Astrocyte (in vitro differentiated cells and primary cell): ENCODE measurements at regions not wholly inside any gene's neighbourhood (a gene's known extent, or its start where the extent isn't known, plus 50 kb on each side); places are given as distances from the start of the nearest gene placed in this dataset.

Experiments used
- DNase-seq: peaks from one replicate; pipeline ENCODE4 v3.0.0-alpha.2; 2010; ENCODE audit warnings: low read depth
- FAIRE-seq: peaks from 2 replicates; lab custom pipeline; 2011; peaks lifted over from hg19 to GRCh38; lab: Jason Lieb, UNC
- H2AFZ ChIP-seq: 2 replicates; pipeline ENCODE4 v1.6.0; 2012; ENCODE audit warnings: low read depth, low read length, inconsistent platforms
- H3K27ac ChIP-seq: 2 replicates; pipeline ENCODE4 v1.5.1; 2011; ENCODE audit warnings: low read depth, low read length, inconsistent platforms
- H3K27me3 ChIP-seq: 2 replicates; pipeline ENCODE4 v1.6.0; 2011; ENCODE audit warnings: low read length, inconsistent platforms; ENCODE audit not compliant: insufficient read depth
- H3K36me3 ChIP-seq: 2 replicates; pipeline ENCODE4 v1.5.1; 2011; ENCODE audit warnings: low read length, inconsistent platforms; ENCODE audit not compliant: insufficient read depth
- H3K4me1 ChIP-seq: 2 replicates; pipeline ENCODE4 v1.5.1; 2011; ENCODE audit warnings: low read length, inconsistent platforms; ENCODE audit not compliant: insufficient read depth
- H3K4me2 ChIP-seq: 2 replicates; pipeline ENCODE4 v1.6.0; 2012; ENCODE audit warnings: low read length, inconsistent platforms
- H3K4me3 ChIP-seq: 2 replicates; pipeline ENCODE4 v1.5.1; 2011; ENCODE audit warnings: low read depth, mild to moderate bottlenecking, low read length, inconsistent platforms; ENCODE audit not compliant: insufficient read depth
- H3K79me2 ChIP-seq: 2 replicates; pipeline ENCODE4 v1.6.0; 2012; ENCODE audit warnings: mild to moderate bottlenecking, low read length, inconsistent platforms; ENCODE audit not compliant: insufficient read depth
- H3K9ac ChIP-seq: 2 replicates; pipeline ENCODE4 v1.6.0; 2012; ENCODE audit warnings: mild to moderate bottlenecking, low read length, inconsistent platforms
- H3K9me3 ChIP-seq: 2 replicates; pipeline ENCODE4 v1.5.1; 2012; ENCODE audit warnings: low read depth, mild to moderate bottlenecking, low read length, inconsistent platforms; ENCODE audit not compliant: insufficient read depth
- H4K20me1 ChIP-seq: 2 replicates; pipeline ENCODE4 v1.6.0; 2012; ENCODE audit warnings: low read length, inconsistent platforms; ENCODE audit not compliant: insufficient read depth
- H3K27ac Mint-ChIP-seq: one replicate; pipeline ENCODE4 v1.8.0; 2021; ENCODE audit warnings: mild to moderate bottlenecking, mixed read lengths; ENCODE audit not compliant: unreplicated experiment
- H3K27me3 Mint-ChIP-seq: one replicate; pipeline ENCODE4 v1.8.0; 2021; ENCODE audit warnings: low read depth, mixed read lengths; ENCODE audit not compliant: unreplicated experiment
- H3K36me3 Mint-ChIP-seq: one replicate; pipeline ENCODE4 v1.8.0; 2021; ENCODE audit warnings: low read depth, mixed read lengths; ENCODE audit not compliant: unreplicated experiment
- H3K4me1 Mint-ChIP-seq: one replicate; pipeline ENCODE4 v1.8.0; 2021; ENCODE audit warnings: low read depth, mixed read lengths; ENCODE audit not compliant: unreplicated experiment
- H3K4me3 Mint-ChIP-seq: one replicate; pipeline ENCODE4 v1.8.0; 2021; ENCODE audit warnings: mild to moderate bottlenecking, moderate library complexity, mixed read lengths; ENCODE audit not compliant: unreplicated experiment
- H3K9me3 Mint-ChIP-seq: one replicate; pipeline ENCODE4 v1.8.0; 2021; ENCODE audit warnings: mild to moderate bottlenecking, mixed read lengths; ENCODE audit not compliant: unreplicated experiment
- EZH2 ChIP-seq: IDR thresholded peaks from 2 replicates; pipeline ENCODE4 v1.6.1; 2012; ENCODE audit warnings: mild to moderate bottlenecking, low read length, inconsistent platforms; ENCODE audit not compliant: insufficient read depth
- TF ChIP-seq, protein P1 (sequence below): IDR thresholded peaks from 2 replicates; pipeline ENCODE4 v1.5.1; 2011; ENCODE audit warnings: low read depth, mild to moderate bottlenecking, inconsistent platforms, low read length, moderate library complexity; ENCODE audit not compliant: insufficient read depth

GRCh38 chr2:226636586-226636985 lies 163.0 kb downstream of the IRS1 start:
- H3K27ac ChIP-seq = no peak overlapping the region
- no peaks in the 10 kb centered on the region for H3K79me2 ChIP-seq
- no peaks in the 10 kb centered on the region for H3K36me3 ChIP-seq
- H3K27me3 ChIP-seq = no peaks in the 10 kb centered on the region
- peaks cover 10% of the 10 kb centered on the region for H3K9me3 Mint-ChIP-seq
- H3K27me3 Mint-ChIP-seq = no peaks in the 10 kb centered on the region
- no peaks in the 10 kb centered on the region for H4K20me1 ChIP-seq
- peaks cover 3% of the 10 kb centered on the region for H3K4me1 Mint-ChIP-seq
- FAIRE-seq = no peak
- H3K4me2 ChIP-seq = no peak overlapping the region
- H3K9me3 ChIP-seq = peaks cover 5% of the 10 kb centered on the region
- H3K4me3 ChIP-seq = no peak overlapping the region
- H2AFZ ChIP-seq = no peak overlapping the region
- no peak overlapping the region for H3K4me3 Mint-ChIP-seq
- H3K4me1 ChIP-seq = no peaks in the 10 kb centered on the region
- TF ChIP-seq EZH2 = no peak
- TF ChIP-seq, protein P1, sequence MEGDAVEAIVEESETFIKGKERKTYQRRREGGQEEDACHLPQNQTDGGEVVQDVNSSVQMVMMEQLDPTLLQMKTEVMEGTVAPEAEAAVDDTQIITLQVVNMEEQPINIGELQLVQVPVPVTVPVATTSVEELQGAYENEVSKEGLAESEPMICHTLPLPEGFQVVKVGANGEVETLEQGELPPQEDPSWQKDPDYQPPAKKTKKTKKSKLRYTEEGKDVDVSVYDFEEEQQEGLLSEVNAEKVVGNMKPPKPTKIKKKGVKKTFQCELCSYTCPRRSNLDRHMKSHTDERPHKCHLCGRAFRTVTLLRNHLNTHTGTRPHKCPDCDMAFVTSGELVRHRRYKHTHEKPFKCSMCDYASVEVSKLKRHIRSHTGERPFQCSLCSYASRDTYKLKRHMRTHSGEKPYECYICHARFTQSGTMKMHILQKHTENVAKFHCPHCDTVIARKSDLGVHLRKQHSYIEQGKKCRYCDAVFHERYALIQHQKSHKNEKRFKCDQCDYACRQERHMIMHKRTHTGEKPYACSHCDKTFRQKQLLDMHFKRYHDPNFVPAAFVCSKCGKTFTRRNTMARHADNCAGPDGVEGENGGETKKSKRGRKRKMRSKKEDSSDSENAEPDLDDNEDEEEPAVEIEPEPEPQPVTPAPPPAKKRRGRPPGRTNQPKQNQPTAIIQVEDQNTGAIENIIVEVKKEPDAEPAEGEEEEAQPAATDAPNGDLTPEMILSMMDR = no peak
- H3K27ac Mint-ChIP-seq = no peak overlapping the region
- DNase-seq = no peak
- H3K36me3 Mint-ChIP-seq = peaks cover 2% of the 10 kb centered on the region
- no peak overlapping the region for H3K9ac ChIP-seq

GRCh38 chr2:226634943-226635604 lies 164.5 kb downstream of the IRS1 start:
- peak; percentile 9 for FAIRE-seq
- no peak overlapping the region for H3K4me2 ChIP-seq
- no peak overlapping the region for H3K27ac Mint-ChIP-seq

DNA sequence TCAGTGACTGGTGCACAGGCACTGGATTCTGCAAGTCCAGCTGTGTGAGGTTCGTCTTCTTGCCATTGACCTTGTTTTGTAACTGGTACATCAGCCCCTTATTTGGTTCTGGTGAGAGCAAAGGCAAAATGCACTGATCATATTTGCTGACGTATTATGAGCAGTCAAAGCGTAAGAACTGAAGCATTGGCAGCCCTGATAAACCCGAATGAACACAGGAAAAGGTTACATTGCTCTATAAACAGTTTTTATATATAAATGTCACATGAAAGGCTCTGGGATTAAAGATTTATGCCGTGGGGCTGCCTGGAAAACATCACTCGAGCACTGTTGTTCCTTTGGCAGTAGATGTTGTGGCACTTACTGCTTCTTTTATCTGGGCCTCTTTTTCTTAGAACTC lies 167.9 kb downstream of the IRS1 start:
- H3K9ac ChIP-seq = no peak overlapping the region
- TF ChIP-seq, protein P1 = no peak
- no peak for TF ChIP-seq EZH2
- H3K27ac Mint-ChIP-seq = no peak overlapping the region
- FAIRE-seq = no peak
- H2AFZ ChIP-seq = peak overlapping the region; percentile 5
- no peaks in the 10 kb centered on the region for H4K20me1 ChIP-seq
- H3K27me3 Mint-ChIP-seq = no peaks in the 10 kb centered on the region
- H3K79me2 ChIP-seq = no peaks in the 10 kb centered on the region
- no peak overlapping the region for H3K4me3 Mint-ChIP-seq
- no peak overlapping the region for H3K4me3 ChIP-seq
- H3K36me3 ChIP-seq = no peaks in the 10 kb centered on the region
- DNase-seq = no peak
- no peaks in the 10 kb centered on the region for H3K27me3 ChIP-seq
- H3K4me1 ChIP-seq = no peaks in the 10 kb centered on the region
- H3K9me3 ChIP-seq = no peaks in the 10 kb centered on the region
- H3K36me3 Mint-ChIP-seq = no peaks in the 10 kb centered on the region
- no peaks in the 10 kb centered on the region for H3K4me1 Mint-ChIP-seq
- H3K4me2 ChIP-seq = no peak overlapping the region
- no peaks in the 10 kb centered on the region for H3K9me3 Mint-ChIP-seq
- H3K27ac ChIP-seq = no peak overlapping the region

More at GRCh38 chr2:226634943-226635604, 164.5 kb downstream of the IRS1 start:
- peaks cover 5% of the 10 kb centered on the region for H3K9me3 ChIP-seq
- Mint-ChIP-seq H3K27me3 (no peaks in the 10 kb centered on the region), H3K4me1 (peaks cover 3% of the 10 kb centered on the region), H3K9me3 (peaks cover 3% of the 10 kb centered on the region), H3K36me3 (peaks cover 2% of the 10 kb centered on the region), H3K4me3 (no peak overlapping the region)
- H3K79me2 ChIP-seq = no peaks in the 10 kb centered on the region
- H3K4me1 ChIP-seq = no peaks in the 10 kb centered on the region
- H3K4me3 ChIP-seq = no peak overlapping the region
- DNase-seq = no peak
- no peaks in the 10 kb centered on the region for H3K36me3 ChIP-seq
- H3K27me3 ChIP-seq = no peaks in the 10 kb centered on the region
- no peak overlapping the region for H3K27ac ChIP-seq
- no peak overlapping the region for H2AFZ ChIP-seq
- TF ChIP-seq, protein P1 = no peak
- no peak for TF ChIP-seq EZH2
- H4K20me1 ChIP-seq = no peaks in the 10 kb centered on the region
- no peak overlapping the region for H3K9ac ChIP-seq
